KMS-11 (cell line): ENCODE measurements at regions not wholly inside any gene's neighbourhood (a gene's known extent, or its start where the extent isn't known, plus 50 kb on each side); places are given as distances from the start of the nearest gene placed in this dataset.

Experiments
- H2AFZ ChIP-seq: fragments of 200-600 bp; sonication (generic); 2 replicates; pipeline ENCODE4 v1.6.1; 2016; ENCODE audit warnings: antibody characterized with exemption, mixed run types, low read depth
- H3K27ac ChIP-seq: fragments of 200-600 bp; sonication (generic); 2 replicates; pipeline ENCODE4 v1.6.1; 2016; ENCODE audit warnings: mild to moderate bottlenecking, mixed run types
- H3K27me3 ChIP-seq: fragments of 200-600 bp; sonication (generic); 2 replicates; pipeline ENCODE4 v1.6.1; 2017; ENCODE audit warnings: mild to moderate bottlenecking, low read depth, mixed run types, moderate library complexity; ENCODE audit not compliant: insufficient read depth
- H3K36me3 ChIP-seq: fragments of 200-600 bp; sonication (generic); 2 replicates; pipeline ENCODE4 v1.6.1; 2017; ENCODE audit warnings: mild to moderate bottlenecking, mixed run types; ENCODE audit not compliant: insufficient read depth
- H3K4me1 ChIP-seq: fragments of 200-600 bp; sonication (generic); 2 replicates; pipeline ENCODE4 v1.6.1; 2016; ENCODE audit warnings: mild to moderate bottlenecking, low read depth, mixed run types; ENCODE audit not compliant: poor library complexity, severe bottlenecking
- H3K4me2 ChIP-seq: fragments of 200-600 bp; sonication (generic); 2 replicates; pipeline ENCODE4 v1.7.0; 2016; ENCODE audit warnings: mild to moderate bottlenecking, mixed run types
- H3K4me3 ChIP-seq: fragments of 200-600 bp; sonication (generic); IDR thresholded peaks from 2 replicates; pipeline ENCODE4 v1.6.1; 2017; ENCODE audit warnings: low read depth, low read length, mixed read lengths; ENCODE audit not compliant: insufficient read depth
- H3K79me2 ChIP-seq: fragments of 200-600 bp; sonication (generic); 2 replicates; pipeline ENCODE4 v1.6.1; 2016; ENCODE audit warnings: low read depth, mixed run types; ENCODE audit not compliant: insufficient read depth
- H3K9ac ChIP-seq: fragments of 200-600 bp; sonication (generic); 2 replicates; pipeline ENCODE4 v1.6.1; 2016; ENCODE audit warnings: mild to moderate bottlenecking, mixed run types
- H4K20me1 ChIP-seq: fragments of 200-600 bp; sonication (generic); 2 replicates; pipeline ENCODE4 v1.6.1; 2016; ENCODE audit warnings: mild to moderate bottlenecking, mixed run types; ENCODE audit not compliant: insufficient read depth
- CTCF ChIP-seq: fragments of 200-600 bp; sonication (generic); conservative IDR thresholded peaks from 2 replicates; pipeline ENCODE4 v1.6.1; 2017; ENCODE audit warnings: low read depth, mild to moderate bottlenecking, antibody characterized with exemption, low read length, moderate library complexity, mixed read lengths

- H2AFZ ChIP-seq = no peak overlapping the region
- H3K79me2 ChIP-seq = no peaks in the 10 kb centered on the region
- H3K9ac ChIP-seq = no peak overlapping the region
- H4K20me1 ChIP-seq = no peaks in the 10 kb centered on the region
- H3K36me3 ChIP-seq = no peaks in the 10 kb centered on the region
- no peak overlapping the region for H3K4me3 ChIP-seq
- no peak overlapping the region for H3K4me2 ChIP-seq
- no peak for TF ChIP-seq CTCF
- H3K27me3 ChIP-seq = peaks cover 21% of the 10 kb centered on the region; the same call in 1 of the 2 replicates
- H3K4me1 ChIP-seq = no peaks in the 10 kb centered on the region
- no peak overlapping the region for H3K27ac ChIP-seq
Measured at GRCh38 chr16:86050111-86050510, 151.1 kb downstream of the IRF8 start.

- Histone ChIP-seq H3K36me3 (no peaks in the 10 kb centered on the region), H3K9ac (no peak overlapping the region), H3K4me3 (no peak overlapping the region), H3K27ac (no peak overlapping the region), H3K4me1 (no peaks in the 10 kb centered on the region), H3K79me2 (no peaks in the 10 kb centered on the region), H4K20me1 (no peaks in the 10 kb centered on the region), H2AFZ (no peak overlapping the region), H3K4me2 (no peak overlapping the region), H3K27me3 (peaks cover 21% of the 10 kb centered on the region; the same call in 1 of the 2 replicates)
- no peak for TF ChIP-seq CTCF
Measured at GRCh38 chr16:86050591-86051367, 151.8 kb downstream of the IRF8 start.

- H3K9ac ChIP-seq = no peak overlapping the region
- no peaks in the 10 kb centered on the region for H3K4me1 ChIP-seq
- no peak overlapping the region for H2AFZ ChIP-seq
- H3K27ac ChIP-seq = no peak overlapping the region
- no peak for TF ChIP-seq CTCF
- H3K27me3 ChIP-seq = peaks cover 14% of the 10 kb centered on the region; the same call in 1 of the 2 replicates
- H3K4me2 ChIP-seq = no peak overlapping the region
- H3K36me3 ChIP-seq = no peaks in the 10 kb centered on the region
- no peak overlapping the region for H3K4me3 ChIP-seq
- H4K20me1 ChIP-seq = no peaks in the 10 kb centered on the region
- no peaks in the 10 kb centered on the region for H3K79me2 ChIP-seq
Measured at GRCh38 chr16:86051368-86052114, 152.6 kb downstream of the IRF8 start.

GRCh38 chr16:86052115-86052670 is 153.2 kb downstream of the IRF8 start:
- no peak overlapping the region for H2AFZ ChIP-seq
- no peaks in the 10 kb centered on the region for H3K79me2 ChIP-seq
- no peak overlapping the region for H3K27ac ChIP-seq
- no peak for TF ChIP-seq CTCF
- H4K20me1 ChIP-seq = no peaks in the 10 kb centered on the region
- H3K9ac ChIP-seq = no peak overlapping the region
- no peaks in the 10 kb centered on the region for H3K36me3 ChIP-seq
- H3K4me2 ChIP-seq = no peak overlapping the region
- H3K4me3 ChIP-seq = no peak overlapping the region
- peaks cover 9% of the 10 kb centered on the region; the same call in 1 of the 2 replicates for H3K27me3 ChIP-seq
- H3K4me1 ChIP-seq = no peaks in the 10 kb centered on the region
